Brain microvascular endothelial cell (primary cell): ENCODE measurements at regions not wholly inside any gene's neighbourhood (a gene's known extent, or its start where the extent isn't known, plus 50 kb on each side); places are given as distances from the start of the nearest gene placed in this dataset.
A peak's percentile ranks its signal among the peaks of the same experiment; 100 is the strongest.

ENCODE experiments used
- DNase-seq: peaks from one replicate; pipeline ENCODE4 v3.0.0-alpha.2; 2020
- H3K27ac ChIP-seq: fragments of 250-450 bp; sonication (Bioruptor Pico); 2 replicates; pipeline ENCODE4 v1.5.1; 2020; ENCODE audit warnings: mild to moderate bottlenecking, moderate library complexity
- H3K27me3 ChIP-seq: fragments of 250-450 bp; sonication (Bioruptor Pico); replicated peaks from 2 replicates; pipeline ENCODE4 v1.5.1; 2020; ENCODE audit warnings: mild to moderate bottlenecking
- H3K36me3 ChIP-seq: fragments of 250-450 bp; sonication (Bioruptor Pico); replicated peaks from 2 replicates; pipeline ENCODE4 v1.5.1; 2020; ENCODE audit warnings: mild to moderate bottlenecking
- H3K4me3 ChIP-seq: 2 replicates; pipeline ENCODE4 v1.5.1; 2011; ENCODE audit warnings: low read depth, mild to moderate bottlenecking, control low read depth, low read length, moderate library complexity
- in situ Hi-C: cut with HindIII; loops from 2 replicates; pipeline ENCODE4 v1.10.0; 2017; ENCODE audit warnings: low sequenced_read_pairs, low pct_ligation_motif_present
- TF ChIP-seq, protein P1 (sequence below): IDR thresholded peaks from 2 replicates; pipeline ENCODE4 v1.5.1; 2011; ENCODE audit warnings: low read depth, mild to moderate bottlenecking, moderate library complexity, low read length, control low read depth, inconsistent platforms; ENCODE audit errors: missing control alignments

DNA sequence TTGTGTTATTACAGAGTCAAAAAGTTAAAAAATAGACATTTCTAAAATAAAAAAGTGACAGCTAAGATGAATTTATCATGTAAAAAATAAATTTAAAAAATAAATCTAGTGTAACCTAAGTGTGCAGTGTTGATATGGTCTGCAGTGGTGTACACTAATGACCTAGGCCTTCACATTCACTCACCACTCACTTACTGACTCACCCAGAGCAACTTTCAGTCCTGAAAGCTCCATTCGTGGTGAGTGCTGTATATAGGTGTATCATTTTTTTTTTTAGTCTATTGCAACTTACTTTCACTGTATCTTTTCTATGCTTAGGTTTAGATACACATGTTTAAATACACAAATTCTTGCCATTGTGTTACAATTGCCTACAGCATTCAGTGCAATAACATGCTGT lies 459.4 kb upstream of the ROBO1 start:
- Histone ChIP-seq H3K4me3 (no peak overlapping the region), H3K36me3 (no peaks in the 10 kb centered on the region), H3K27me3 (no peaks in the 10 kb centered on the region), H3K27ac (no peak overlapping the region)
- TF ChIP-seq, protein P1, sequence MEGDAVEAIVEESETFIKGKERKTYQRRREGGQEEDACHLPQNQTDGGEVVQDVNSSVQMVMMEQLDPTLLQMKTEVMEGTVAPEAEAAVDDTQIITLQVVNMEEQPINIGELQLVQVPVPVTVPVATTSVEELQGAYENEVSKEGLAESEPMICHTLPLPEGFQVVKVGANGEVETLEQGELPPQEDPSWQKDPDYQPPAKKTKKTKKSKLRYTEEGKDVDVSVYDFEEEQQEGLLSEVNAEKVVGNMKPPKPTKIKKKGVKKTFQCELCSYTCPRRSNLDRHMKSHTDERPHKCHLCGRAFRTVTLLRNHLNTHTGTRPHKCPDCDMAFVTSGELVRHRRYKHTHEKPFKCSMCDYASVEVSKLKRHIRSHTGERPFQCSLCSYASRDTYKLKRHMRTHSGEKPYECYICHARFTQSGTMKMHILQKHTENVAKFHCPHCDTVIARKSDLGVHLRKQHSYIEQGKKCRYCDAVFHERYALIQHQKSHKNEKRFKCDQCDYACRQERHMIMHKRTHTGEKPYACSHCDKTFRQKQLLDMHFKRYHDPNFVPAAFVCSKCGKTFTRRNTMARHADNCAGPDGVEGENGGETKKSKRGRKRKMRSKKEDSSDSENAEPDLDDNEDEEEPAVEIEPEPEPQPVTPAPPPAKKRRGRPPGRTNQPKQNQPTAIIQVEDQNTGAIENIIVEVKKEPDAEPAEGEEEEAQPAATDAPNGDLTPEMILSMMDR = no peak
- in situ Hi-C loops = no loop called here
- DNase-seq = peak; percentile 29

DNA sequence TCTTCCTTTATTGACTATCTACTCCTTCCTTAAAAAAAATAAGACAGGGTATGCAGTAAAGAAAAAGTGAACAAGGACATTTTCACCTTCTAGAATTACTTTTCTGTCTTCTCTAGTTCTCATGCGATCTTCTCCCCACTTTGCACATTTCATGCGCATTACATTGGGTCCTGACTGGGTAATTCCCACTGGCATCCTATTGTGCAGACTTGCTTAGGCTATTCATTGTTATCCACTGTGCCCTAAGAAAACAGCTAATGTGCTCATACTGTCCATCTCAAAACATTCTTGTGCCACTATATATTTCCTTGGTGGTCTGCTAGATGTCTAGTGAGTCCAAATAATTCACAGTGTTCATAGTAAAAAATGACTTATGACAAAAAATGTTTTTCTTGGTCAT lies 447.4 kb upstream of the ROBO1 start:
- Histone ChIP-seq H3K4me3 (no peak overlapping the region), H3K27me3 (no peaks in the 10 kb centered on the region), H3K27ac (no peak overlapping the region), H3K36me3 (no peaks in the 10 kb centered on the region)
- in situ Hi-C loops = no loop called here
- TF ChIP-seq, protein P1 = no peak
- no peak for DNase-seq

DNA sequence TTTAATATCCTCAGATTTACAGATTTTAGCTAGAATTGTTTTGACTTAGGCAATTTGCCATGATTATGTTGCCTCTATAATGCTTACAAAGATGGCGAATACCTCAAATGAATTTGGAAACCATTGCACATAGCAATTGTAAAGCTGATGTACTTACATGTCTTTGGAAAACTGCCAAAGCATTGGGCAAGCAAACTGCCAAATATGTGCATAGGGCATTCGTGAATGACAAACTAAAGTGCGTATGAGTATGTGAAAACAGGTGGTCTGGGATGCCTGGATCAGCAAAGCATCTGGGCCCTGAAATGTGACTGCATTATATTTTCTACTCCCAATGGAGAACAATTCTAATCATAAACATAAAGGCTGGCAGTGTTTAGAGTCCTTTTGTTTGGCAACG lies 445.3 kb upstream of the ROBO1 start:
- TF ChIP-seq, protein P1 = no peak

DNA sequence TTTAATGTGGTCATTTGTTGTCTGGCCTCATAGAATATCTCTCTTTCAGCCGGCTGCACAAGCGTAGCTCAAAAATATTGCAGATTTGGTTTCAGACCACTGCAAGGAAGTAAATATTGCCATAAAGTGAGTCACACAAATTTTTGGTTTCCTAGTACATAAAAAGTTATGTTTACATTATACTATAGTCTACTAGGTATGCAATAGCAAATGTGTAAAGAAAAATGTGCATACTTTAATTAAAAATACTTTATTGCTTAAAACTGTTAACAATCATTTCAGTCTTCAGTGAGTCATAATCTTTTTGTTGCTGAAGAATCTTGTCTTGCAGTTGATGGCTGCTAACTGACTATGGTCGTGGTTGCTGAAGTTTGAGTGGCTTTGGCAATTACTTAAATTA lies 425.1 kb upstream of the ROBO1 start:
- Histone ChIP-seq H3K4me3 (no peak overlapping the region), H3K36me3 (no peaks in the 10 kb centered on the region), H3K27me3 (no peaks in the 10 kb centered on the region), H3K27ac (no peak overlapping the region)
- peak; percentile 34 for DNase-seq
- TF ChIP-seq, protein P1 = no peak
- in situ Hi-C loops = no loop called here

More for the DNA sequence above, 445.3 kb upstream of the ROBO1 start:
- Histone ChIP-seq H3K4me3 (no peak overlapping the region), H3K36me3 (no peaks in the 10 kb centered on the region), H3K27ac (no peak overlapping the region), H3K27me3 (no peaks in the 10 kb centered on the region)
- in situ Hi-C loops = no loop called here
- DNase-seq = no peak

DNA sequence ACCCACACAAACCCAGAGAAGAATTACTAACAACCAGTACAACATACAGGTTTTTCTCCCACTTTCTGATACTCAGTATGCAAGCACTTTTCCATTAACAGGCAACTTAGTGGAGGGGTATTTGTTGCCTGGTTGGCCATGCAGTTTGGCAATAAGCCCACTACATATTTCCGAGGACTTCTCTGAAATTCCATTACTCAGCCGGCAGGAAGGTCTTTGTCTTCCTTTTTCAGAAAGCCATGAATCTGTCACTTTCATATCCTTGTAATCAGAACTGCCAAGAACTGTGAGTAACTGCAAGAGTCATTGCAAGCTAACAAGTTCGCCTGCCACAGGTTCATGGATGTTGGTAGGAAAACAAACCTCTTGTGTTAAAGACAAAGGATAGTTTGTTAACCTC lies 422.3 kb upstream of the ROBO1 start:
- in situ Hi-C loops = no loop called here
- Histone ChIP-seq H3K27me3 (no peaks in the 10 kb centered on the region), H3K4me3 (no peak overlapping the region), H3K36me3 (no peaks in the 10 kb centered on the region), H3K27ac (peak overlapping the region; percentile 70)
- TF ChIP-seq, protein P1 = no peak
- DNase-seq = peak; percentile 89

DNA sequence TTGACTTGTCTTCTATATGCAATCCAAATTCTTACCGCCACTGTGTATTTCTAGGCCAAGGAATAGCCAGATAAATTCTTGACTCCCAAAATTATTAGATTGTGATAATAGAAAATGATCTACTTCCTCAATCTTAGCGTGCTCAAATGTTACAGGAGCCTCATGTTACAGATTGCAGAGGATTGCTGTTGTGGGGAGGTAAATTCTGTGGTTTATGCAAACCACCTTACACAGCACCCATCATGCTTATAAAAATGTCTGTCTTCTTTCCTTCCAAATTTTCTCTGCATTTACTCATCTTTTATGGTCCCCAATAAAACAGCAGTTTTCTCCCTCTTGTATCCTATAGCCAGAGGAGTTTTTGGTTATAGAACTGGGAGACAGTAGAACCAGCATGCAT lies 420.2 kb upstream of the ROBO1 start:
- TF ChIP-seq, protein P1 = no peak
- H3K27me3 ChIP-seq = no peaks in the 10 kb centered on the region
- in situ Hi-C loops = no loop called here

More for the DNA sequence above, 420.2 kb upstream of the ROBO1 start:
- no peak for DNase-seq
- Histone ChIP-seq H3K4me3 (no peak overlapping the region), H3K27ac (no peak overlapping the region), H3K36me3 (no peaks in the 10 kb centered on the region)
